HG03565 (cell line): ENCODE measurements at regions not wholly inside any gene's neighbourhood (a gene's known extent, or its start where the extent isn't known, plus 50 kb on each side); places are given as distances from the start of the nearest gene placed in this dataset.

Source experiments
- ATAC-seq: cut with Tn5 transposase; IDR thresholded peaks from one replicate; pipeline ENCODE4 v1.9.1; 2021; ENCODE audit warnings: mild to moderate bottlenecking, moderate library complexity; ENCODE audit not compliant: unreplicated experiment

GRCh38 chr1:9419369-9420041 is 119.8 kb upstream of the SLC25A33 start:
- ATAC-seq, result no peak

GRCh38 chr1:9420835-9421532 is 118.3 kb upstream of the SLC25A33 start:
- ATAC-seq, result no peak

- no peak for ATAC-seq
Observed at GRCh38 chr1:9421533-9421873, 117.8 kb upstream of the SLC25A33 start.

GRCh38 chr1:9422321-9422720 is 116.9 kb upstream of the SLC25A33 start:
- ATAC-seq, result no peak

- ATAC-seq, result no peak
Observed at GRCh38 chr1:9422911-9423505, 116.3 kb upstream of the SLC25A33 start.

- ATAC-seq, result no peak
Observed at GRCh38 chr1:9424261-9424660, 115.0 kb upstream of the SLC25A33 start.

- ATAC-seq, result no peak
Observed at GRCh38 chr1:9425859-9426258, 113.4 kb upstream of the SLC25A33 start.

GRCh38 chr1:9426291-9426711 is 113.0 kb upstream of the SLC25A33 start:
- peak; percentile 43 for ATAC-seq

GRCh38 chr1:9427388-9427787 is 111.9 kb upstream of the SLC25A33 start:
- ATAC-seq, result no peak

- ATAC-seq, result peak; percentile 77
Observed at GRCh38 chr1:9428601-9429341, 110.5 kb upstream of the SLC25A33 start.

GRCh38 chr1:9429342-9429711 is 109.9 kb upstream of the SLC25A33 start:
- ATAC-seq, result no peak

- no peak for ATAC-seq
Observed at GRCh38 chr1:9434247-9435152, 104.8 kb upstream of the SLC25A33 start.

GRCh38 chr1:9435153-9435636 is 104.1 kb upstream of the SLC25A33 start:
- no peak for ATAC-seq

GRCh38 chr1:9435854-9436640 is 103.2 kb upstream of the SLC25A33 start:
- no peak for ATAC-seq

GRCh38 chr1:9437961-9438430 is 101.3 kb upstream of the SLC25A33 start:
- no peak for ATAC-seq

GRCh38 chr1:9438431-9439073 is 100.7 kb upstream of the SLC25A33 start:
- ATAC-seq, result no peak

GRCh38 chr1:9439074-9439761 is 100.0 kb upstream of the SLC25A33 start:
- no peak for ATAC-seq

GRCh38 chr1:9440261-9440660 is 99.0 kb upstream of the SLC25A33 start:
- ATAC-seq, result no peak
